DLD1 (cell line): ENCODE measurements at regions not wholly inside any gene's neighbourhood (a gene's known extent, or its start where the extent isn't known, plus 50 kb on each side); places are given as distances from the start of the nearest gene placed in this dataset.
"Not testable (repeated sequence)": the region's sequence is repeated elsewhere in the genome, so short reads cannot be mapped to it uniquely, and the experiment has no call there.

Source experiments
- in situ Hi-C: cut with HindIII; loops from 2 replicates; pipeline ENCODE4 v1.10.0; 2017; ENCODE audit warnings: low sequenced_read_pairs

- in situ Hi-C loops: no loop called here
These were observed 322.9 kb upstream of the CXADR start for GRCh38 chr21:17189963-17190362.

GRCh38 chr21:17191346-17191993 lies 321.4 kb upstream of the CXADR start:
- in situ Hi-C loops: no loop called here

GRCh38 chr21:17195351-17195750 lies 317.5 kb upstream of the CXADR start:
- in situ Hi-C loops: no loop called here

- in situ Hi-C loops: no loop called here
These were observed 316.9 kb upstream of the CXADR start for GRCh38 chr21:17195976-17196375.

GRCh38 chr21:17196623-17197022 lies 316.2 kb upstream of the CXADR start:
- in situ Hi-C loops: no loop called here

GRCh38 chr21:17197996-17198395 lies 314.8 kb upstream of the CXADR start:
- in situ Hi-C loops: no loop called here

GRCh38 chr21:17200250-17200649 lies 312.6 kb upstream of the CXADR start:
- in situ Hi-C loops: no loop called here

GRCh38 chr21:17201741-17202260 lies 311.0 kb upstream of the CXADR start:
- in situ Hi-C loops: no loop called here

- in situ Hi-C loops: no loop called here
These were observed 298.0 kb upstream of the CXADR start for GRCh38 chr21:17214801-17215200.

GRCh38 chr21:17219050-17219449 lies 293.8 kb upstream of the CXADR start:
- in situ Hi-C loops: not testable (repeated sequence)

- in situ Hi-C loops: no loop called here
These were observed 281.7 kb upstream of the CXADR start for GRCh38 chr21:17231124-17231523.

- in situ Hi-C loops: no loop called here
These were observed 281.1 kb upstream of the CXADR start for GRCh38 chr21:17231771-17232170.

GRCh38 chr21:17238468-17238867 lies 274.4 kb upstream of the CXADR start:
- in situ Hi-C loops: no loop called here

GRCh38 chr21:17250778-17251241 lies 262.0 kb upstream of the CXADR start:
- in situ Hi-C loops: no loop called here

GRCh38 chr21:17257784-17258183 lies 255.1 kb upstream of the CXADR start:
- in situ Hi-C loops: no loop called here

- in situ Hi-C loops: no loop called here
These were observed 248.7 kb upstream of the CXADR start for GRCh38 chr21:17264182-17264581.

GRCh38 chr21:17269760-17270159 lies 243.1 kb upstream of the CXADR start:
- in situ Hi-C loops: no loop called here

GRCh38 chr21:17270229-17270628 lies 242.6 kb upstream of the CXADR start:
- in situ Hi-C loops: no loop called here

- in situ Hi-C loops: no loop called here
These were observed 233.2 kb upstream of the CXADR start for GRCh38 chr21:17279663-17280062.

- in situ Hi-C loops: not testable (repeated sequence)
These were observed 219.8 kb upstream of the CXADR start for GRCh38 chr21:17293016-17293562.

GRCh38 chr21:17295997-17296396 lies 216.8 kb upstream of the CXADR start:
- in situ Hi-C loops: no loop called here

GRCh38 chr21:17299576-17299975 lies 213.3 kb upstream of the CXADR start:
- in situ Hi-C loops: not testable (repeated sequence)

GRCh38 chr21:17327715-17328114 lies 185.1 kb upstream of the CXADR start:
- in situ Hi-C loops: not testable (repeated sequence)
